ENCODE measurements at regions not wholly inside any gene's neighbourhood (a gene's known extent, or its start where the extent isn't known, plus 50 kb on each side); places are given as distances from the start of the nearest gene placed in this dataset.

DNA sequence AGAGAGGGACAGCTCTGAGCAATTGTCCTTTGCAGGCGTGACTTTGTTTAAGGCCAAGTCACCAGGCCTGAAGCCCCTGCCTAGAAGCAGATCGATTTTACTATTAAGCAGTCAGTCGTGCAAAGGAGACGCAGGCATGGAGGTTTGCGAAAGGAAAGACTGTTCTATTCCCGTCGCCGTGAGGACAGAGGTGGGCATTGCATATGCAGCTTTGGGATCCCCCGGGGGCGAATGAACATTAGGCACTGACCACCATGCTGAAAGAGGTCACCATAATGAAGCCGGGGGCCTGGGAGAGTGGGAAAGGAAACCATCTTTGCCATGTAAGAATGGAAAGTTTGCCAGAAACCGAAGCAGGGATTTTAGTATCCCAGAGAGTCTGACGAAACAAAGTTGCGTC, 231.6 kb downstream of the BCL11A start:
- TF ChIP-seq POLR2A (IDR thresholded peaks at IDR 0.05; ENCODE audit: low read length) (no peak), GATA1 (IDR thresholded peaks at IDR 0.05; ENCODE audit: low read depth, low read length) (no peak)
